Psoas muscle (tissue), 7 donors: ENCODE measurements at regions not wholly inside any gene's neighbourhood (a gene's known extent, or its start where the extent isn't known, plus 50 kb on each side); places are given as distances from the start of the nearest gene placed in this dataset.
"Not testable (repeated sequence)": the region's sequence is repeated elsewhere in the genome, so short reads cannot be mapped to it uniquely, and the experiment has no call there.

ENCODE experiments used
- ATAC-seq, 4 donors: fragments of 200-7000 bp; cut with Tn5 transposase; one replicate each; pipeline ENCODE4 v1.9.1; 2020; ENCODE audit warnings: moderate library complexity in 3 of 4, mild to moderate bottlenecking in 2 of 4
- DNase-seq, 2 donors: peaks; one replicate each; pipeline ENCODE4 v3.0.0-alpha.2; 2020
- H3K27ac ChIP-seq: fragments of 200-600 bp; one replicate; pipeline ENCODE4 v1.8.0; 2022
- H3K27me3 ChIP-seq, 3 donors: fragments of 200-600 bp in 1 of 3; one replicate each; pipeline versions ENCODE4 v1.6.1 to v1.8.0; 2013 to 2022; ENCODE audit warnings: low read length in 2 of 3, mild to moderate bottlenecking in 2 of 3, moderate library complexity in 1 of 3; ENCODE audit not compliant: insufficient read depth in 3 of 3
- H3K36me3 ChIP-seq, 2 donors: fragments of 200-600 bp in 1 of 2; one replicate each; pipeline versions ENCODE4 v1.6.1 to v1.8.0; 2013 to 2022; ENCODE audit warnings: low read depth in 1 of 2, mild to moderate bottlenecking in 1 of 2, moderate library complexity in 1 of 2; ENCODE audit not compliant: insufficient read depth in 1 of 2
- H3K4me1 ChIP-seq: fragments of 200-600 bp; one replicate; pipeline ENCODE4 v1.8.0; 2022
- H3K4me3 ChIP-seq: fragments of 200-600 bp; one replicate; pipeline ENCODE4 v1.8.0; 2022; ENCODE audit warnings: mild to moderate bottlenecking
- H3K9me3 ChIP-seq: fragments of 200-600 bp; one replicate; pipeline ENCODE4 v1.8.0; 2022
- CTCF ChIP-seq: fragments of 200-600 bp; IDR thresholded peaks from one replicate; pipeline ENCODE4 v1.8.0; 2022; ENCODE audit warnings: antibody characterized with exemption
- WGBS, 3 donors: extraction: QIAGEN DNeasy Blood & Tissue Kit; methylation state at CpG; one replicate each; pipeline versions ENCODE4 v1.1.6 to v1.1.7; 2013; 5-methylcytosine and 5-hydroxymethylcytosine counted together
- intact Hi-C, 2 donors: fragments of 100-400 bp; cut with DNase I; formaldehyde crosslinking; loops; one replicate each; pipeline versions ENCODE4 v1.11.0 to v1.14.2; 2022
- donor health status: healthy with polysubstance abuse.
- donor health status: DM: no; HTN: no; CAD: no; lungs with moderate emphysema.
- donor health status: Bipolar disorder and iron deficiency.
- donor health status: healthy.
- donor health status: DM: yes; HTN: yes; CAD: no.
- donor health status: DM: no; HTN: no; CAD: no.
- donor health status: DM: yes; HTN: yes; CAD: no.

GRCh38 chr10:42367532-42368230 lies 270.7 kb downstream of the ZNF33B start:
- WGBS, 3 donors, result 4 to 13% (median 4%) methylated on average over 29 to 33 of the region's 33 CpGs
- ATAC-seq (peak; percentile 70 to 92 (median 82)), DNase-seq (peak; percentile 71 to 75)
- Histone ChIP-seq H3K27ac (no peak overlapping the region), H3K4me1 (no peaks in the 10 kb centered on the region), H3K36me3 (no peaks in the 10 kb centered on the region), H3K9me3 (no peaks in the 10 kb centered on the region), H3K27me3 (peaks cover 0 to 5% (median 0%) of the 10 kb centered on the region in 3 donors), H3K4me3 (peak overlapping the region; percentile 68)
- intact Hi-C loops, result no loop called here
- no peak for TF ChIP-seq CTCF

- Histone ChIP-seq H3K27me3 (no peaks in the 10 kb centered on the region), H3K4me1 (no peaks in the 10 kb centered on the region), H3K9me3 (peaks cover 10% of the 10 kb centered on the region), H3K36me3 (no peaks in the 10 kb centered on the region), H3K4me3 (no peak overlapping the region), H3K27ac (no peak overlapping the region)
- ATAC-seq (no peak), DNase-seq (no peak)
- no peak for TF ChIP-seq CTCF
- 74 to 93% (median 90%) methylated on average over 1 of the region's 1 CpG for WGBS, 3 donors
- intact Hi-C loops, result no loop called here
Observed at GRCh38 chr10:42351745-42352144, 286.6 kb downstream of the ZNF33B start.

GRCh38 chr10:42336593-42337337 lies 301.6 kb downstream of the ZNF33B start:
- H3K27ac ChIP-seq, ATAC-seq, intact Hi-C loops, H3K4me1 ChIP-seq, H3K27me3 ChIP-seq, H3K36me3 ChIP-seq, H3K4me3 ChIP-seq, DNase-seq: not testable (repeated sequence)
- 89 to 93% (median 89%) methylated on average over 6 of the region's 6 CpGs for WGBS, 3 donors
- peaks cover 61% of the 10 kb centered on the region for H3K9me3 ChIP-seq

GRCh38 chr10:42335653-42336296 lies 302.6 kb downstream of the ZNF33B start:
- H3K27ac ChIP-seq, H3K4me3 ChIP-seq, H3K4me1 ChIP-seq, DNase-seq, intact Hi-C loops, ATAC-seq, H3K36me3 ChIP-seq, H3K27me3 ChIP-seq: not testable (repeated sequence)
- 75 to 86% (median 85%) methylated on average over 2 of the region's 2 CpGs for WGBS, 3 donors
- peaks cover 64% of the 10 kb centered on the region for H3K9me3 ChIP-seq

GRCh38 chr10:42304341-42304740 lies 334.0 kb downstream of the ZNF33B start:
- no peak for TF ChIP-seq CTCF
- ATAC-seq (no peak), DNase-seq (no peak)
- intact Hi-C loops, result no loop called here
- Histone ChIP-seq H3K9me3 (peaks cover 62% of the 10 kb centered on the region), H3K4me1 (no peaks in the 10 kb centered on the region), H3K4me3 (no peak overlapping the region), H3K27me3 (no peaks in the 10 kb centered on the region), H3K27ac (no peak overlapping the region), H3K36me3 (no peaks in the 10 kb centered on the region)
- 73 to 79% (median 76%) methylated on average over 10 of the region's 10 CpGs for WGBS, 3 donors

GRCh38 chr10:42281896-42282295 lies 356.5 kb downstream of the ZNF33B start:
- WGBS, 3 donors, result 76 to 82% (median 82%) methylated on average over 20 to 21 of the region's 21 CpGs

GRCh38 chr10:42269788-42270187 lies 368.6 kb downstream of the ZNF33B start:
- H3K9me3 ChIP-seq, ATAC-seq, H3K27me3 ChIP-seq, H3K4me3 ChIP-seq, H3K36me3 ChIP-seq, intact Hi-C loops, DNase-seq, H3K27ac ChIP-seq, H3K4me1 ChIP-seq: not testable (repeated sequence)
- WGBS, 3 donors, result 20 to 22% (median 22%) methylated on average over 3 to 4 of the region's 4 CpGs

More at GRCh38 chr10:42281896-42282295, 356.5 kb downstream of the ZNF33B start:
- H3K36me3 ChIP-seq, intact Hi-C loops, H3K27me3 ChIP-seq, H3K27ac ChIP-seq, H3K4me3 ChIP-seq, ATAC-seq, H3K4me1 ChIP-seq, H3K9me3 ChIP-seq, DNase-seq: not testable (repeated sequence)

- H3K4me1 ChIP-seq, H3K9me3 ChIP-seq, H3K27me3 ChIP-seq, H3K27ac ChIP-seq, H3K36me3 ChIP-seq, DNase-seq, ATAC-seq, H3K4me3 ChIP-seq, intact Hi-C loops: not testable (repeated sequence)
- 36 to 52% (median 46%) methylated on average over 4 to 6 of the region's 6 CpGs for WGBS, 3 donors
Observed at GRCh38 chr10:42263259-42263658, 375.1 kb downstream of the ZNF33B start.
